ENCODE measurements at regions not wholly inside any gene's neighbourhood (a gene's known extent, or its start where the extent isn't known, plus 50 kb on each side); places are given as distances from the start of the nearest gene placed in this dataset.

DNA sequence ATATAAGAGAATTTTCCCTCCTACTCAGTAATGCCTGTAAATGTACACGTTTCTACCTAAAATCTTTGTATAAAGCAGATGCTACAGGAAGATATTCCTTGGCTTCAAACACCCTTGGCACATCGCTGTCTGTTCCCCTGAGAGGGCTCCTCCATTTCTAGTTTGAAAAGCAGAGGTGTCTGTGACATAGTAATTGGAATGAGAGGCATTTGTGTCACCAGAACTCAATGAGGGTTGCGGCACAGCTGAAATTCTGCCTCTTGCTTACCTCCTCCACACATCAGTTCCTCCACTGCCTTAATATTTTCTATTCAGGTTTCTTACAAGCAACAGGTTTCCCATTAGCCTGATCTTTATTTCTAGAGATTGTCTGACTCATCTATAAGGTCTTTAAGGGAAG is 359.9 kb upstream of the DCC start:
- H3K4me1 ChIP-seq: no peaks in the 10 kb centered on the region
- no peak overlapping the region for H3K4me3 ChIP-seq
- TF ChIP-seq Cebpa-rat (IDR thresholded peaks at IDR 0.05): no peak
- no peak overlapping the region for H3K4me2 ChIP-seq
- peaks cover 0 to 3% (median 0%) of the 10 kb centered on the region in 11 experiments; a peak in 1 of 22 replicates for H3K9me3 ChIP-seq (replicated peaks in 1 of 11)
- no peaks in the 10 kb centered on the region for H4K20me1 ChIP-seq
- H3K27ac ChIP-seq: no peak overlapping the region
- no peaks in the 10 kb centered on the region for H3K27me3 ChIP-seq
- no peak overlapping the region for H3K9ac ChIP-seq
- H3K36me3 ChIP-seq: no peaks in the 10 kb centered on the region

DNA sequence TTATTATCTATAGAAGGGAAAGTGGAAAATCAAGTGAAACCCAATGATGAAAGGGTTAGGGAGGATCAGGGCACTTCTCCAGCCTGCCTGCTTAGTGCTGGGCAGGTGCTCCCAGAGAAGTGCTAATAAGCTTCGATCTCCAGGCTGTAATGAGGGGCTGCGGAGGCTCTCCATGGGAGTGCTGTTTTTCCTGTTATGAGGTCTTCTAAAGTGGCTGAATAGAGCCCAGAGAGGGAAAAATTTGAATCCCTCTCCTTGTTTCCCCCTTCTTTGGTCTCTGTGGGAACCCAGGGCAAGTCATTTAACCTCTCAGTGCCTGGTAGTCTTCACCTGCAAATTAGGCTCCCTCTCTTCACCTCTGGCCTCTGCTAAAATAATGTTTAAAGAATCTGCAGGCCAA is 351.7 kb upstream of the DCC start:
- Histone ChIP-seq H4K20me1 (no peaks in the 10 kb centered on the region), H3K36me3 (no peaks in the 10 kb centered on the region), H3K27me3 (no peaks in the 10 kb centered on the region), H3K4me3 (no peak overlapping the region), H3K4me2 (no peak overlapping the region), H3K4me1 (no peaks in the 10 kb centered on the region), H3K9me3 (replicated peaks in 1 of 11) (no peaks in the 10 kb centered on the region), H3K9ac (no peak overlapping the region), H3K27ac (no peak overlapping the region)
- TF ChIP-seq Cebpa-rat (IDR thresholded peaks at IDR 0.05): no peak

GRCh38 chr18:51997129-51997528 is 342.9 kb upstream of the DCC start:
- Histone ChIP-seq H3K9ac (no peak overlapping the region), H4K20me1 (no peaks in the 10 kb centered on the region), H3K9me3 (replicated peaks in 1 of 11) (no peaks in the 10 kb centered on the region), H3K27ac (no peak overlapping the region), H3K4me1 (no peaks in the 10 kb centered on the region), H3K4me2 (no peak overlapping the region), H3K27me3 (no peaks in the 10 kb centered on the region), H3K36me3 (no peaks in the 10 kb centered on the region), H3K4me3 (no peak overlapping the region)
- TF ChIP-seq Cebpa-rat (IDR thresholded peaks at IDR 0.05): no peak

DNA sequence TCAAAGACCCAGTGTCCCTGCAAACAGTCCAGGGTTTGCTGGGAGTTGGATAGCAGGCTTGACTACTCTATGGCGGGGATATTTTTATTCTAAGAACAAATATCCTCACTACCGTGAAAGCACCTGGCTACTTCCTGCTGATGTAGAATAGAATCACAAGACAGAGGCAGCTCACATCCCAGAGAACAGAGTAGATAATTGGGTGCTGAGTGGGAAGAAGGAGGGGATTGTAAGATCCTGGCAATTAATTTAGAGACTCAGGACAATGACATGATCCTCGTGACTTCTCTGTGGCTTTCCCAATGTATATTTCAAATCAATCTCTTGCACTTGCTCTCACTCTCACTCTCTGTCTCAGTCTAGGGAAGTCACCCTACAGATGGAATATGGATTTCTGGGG is 341.9 kb upstream of the DCC start:
- no peak overlapping the region for H3K4me2 ChIP-seq
- no peak overlapping the region for H3K4me3 ChIP-seq

GRCh38 chr18:51998711-51999110 is 341.3 kb upstream of the DCC start:
- Histone ChIP-seq H3K36me3 (no peaks in the 10 kb centered on the region), H3K27ac (no peak overlapping the region)

More for the DNA sequence above, 341.9 kb upstream of the DCC start:
- no peaks in the 10 kb centered on the region for H3K4me1 ChIP-seq
- no peak overlapping the region for H3K9ac ChIP-seq
- no peaks in the 10 kb centered on the region for H3K36me3 ChIP-seq
- no peak overlapping the region for H3K27ac ChIP-seq
- TF ChIP-seq Cebpa-rat (IDR thresholded peaks at IDR 0.05): no peak
- H3K27me3 ChIP-seq: no peaks in the 10 kb centered on the region
- no peaks in the 10 kb centered on the region for H4K20me1 ChIP-seq
- H3K9me3 ChIP-seq (replicated peaks in 1 of 11): no peaks in the 10 kb centered on the region

DNA sequence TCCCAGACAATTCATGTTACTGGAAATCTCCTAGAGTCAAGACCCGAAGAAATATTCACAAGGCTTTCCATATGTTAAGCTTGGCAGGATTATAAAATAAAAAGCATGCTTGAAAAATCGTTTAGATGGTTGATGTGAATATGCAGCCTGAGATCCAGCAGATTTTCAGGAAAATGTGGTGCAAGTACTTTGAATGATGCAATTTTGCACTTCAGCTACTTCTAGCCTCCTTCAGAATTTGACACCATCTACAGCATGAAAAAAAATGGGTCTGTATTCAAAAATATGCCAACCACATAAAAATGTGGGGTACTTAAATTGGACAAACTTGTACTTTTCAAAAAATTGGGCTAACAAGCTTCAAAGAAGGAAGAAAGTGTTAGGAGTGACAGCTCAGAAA is 340.6 kb upstream of the DCC start:
- TF ChIP-seq Cebpa-rat (IDR thresholded peaks at IDR 0.05): no peak
- Histone ChIP-seq H3K4me1 (no peaks in the 10 kb centered on the region), H3K4me2 (no peak overlapping the region), H3K36me3 (no peaks in the 10 kb centered on the region), H4K20me1 (no peaks in the 10 kb centered on the region), H3K27me3 (no peaks in the 10 kb centered on the region), H3K4me3 (no peak overlapping the region), H3K9ac (no peak overlapping the region), H3K27ac (no peak overlapping the region), H3K9me3 (replicated peaks in 1 of 11) (no peaks in the 10 kb centered on the region)

More at GRCh38 chr18:51998711-51999110, 341.3 kb upstream of the DCC start:
- no peak for TF ChIP-seq Cebpa-rat (IDR thresholded peaks at IDR 0.05)
- H3K4me1 ChIP-seq: no peaks in the 10 kb centered on the region
- H3K4me3 ChIP-seq: no peak overlapping the region
- H3K9ac ChIP-seq: no peak overlapping the region
- H3K27me3 ChIP-seq: no peaks in the 10 kb centered on the region
- H3K4me2 ChIP-seq: no peak overlapping the region
- H3K9me3 ChIP-seq (replicated peaks in 1 of 11): no peaks in the 10 kb centered on the region
- no peaks in the 10 kb centered on the region for H4K20me1 ChIP-seq

- no peaks in the 10 kb centered on the region for H3K27me3 ChIP-seq
- no peak overlapping the region for H3K4me3 ChIP-seq
- no peak overlapping the region for H3K4me2 ChIP-seq
- no peaks in the 10 kb centered on the region for H3K9me3 ChIP-seq (replicated peaks in 1 of 11)
- no peaks in the 10 kb centered on the region for H3K4me1 ChIP-seq
- H3K36me3 ChIP-seq: no peaks in the 10 kb centered on the region
- no peaks in the 10 kb centered on the region for H4K20me1 ChIP-seq
- no peak for TF ChIP-seq Cebpa-rat (IDR thresholded peaks at IDR 0.05)
- H3K27ac ChIP-seq: no peak overlapping the region
- H3K9ac ChIP-seq: no peak overlapping the region
Measured at GRCh38 chr18:52000435-52000834, 339.6 kb upstream of the DCC start.

GRCh38 chr18:52001106-52001505 is 338.9 kb upstream of the DCC start:
- Histone ChIP-seq H3K27ac (no peak overlapping the region), H3K9ac (no peak overlapping the region), H3K9me3 (replicated peaks in 1 of 11) (no peaks in the 10 kb centered on the region), H4K20me1 (no peaks in the 10 kb centered on the region), H3K4me3 (no peak overlapping the region), H3K27me3 (no peaks in the 10 kb centered on the region), H3K4me1 (no peaks in the 10 kb centered on the region), H3K36me3 (no peaks in the 10 kb centered on the region), H3K4me2 (no peak overlapping the region)
- TF ChIP-seq Cebpa-rat (IDR thresholded peaks at IDR 0.05): no peak

DNA sequence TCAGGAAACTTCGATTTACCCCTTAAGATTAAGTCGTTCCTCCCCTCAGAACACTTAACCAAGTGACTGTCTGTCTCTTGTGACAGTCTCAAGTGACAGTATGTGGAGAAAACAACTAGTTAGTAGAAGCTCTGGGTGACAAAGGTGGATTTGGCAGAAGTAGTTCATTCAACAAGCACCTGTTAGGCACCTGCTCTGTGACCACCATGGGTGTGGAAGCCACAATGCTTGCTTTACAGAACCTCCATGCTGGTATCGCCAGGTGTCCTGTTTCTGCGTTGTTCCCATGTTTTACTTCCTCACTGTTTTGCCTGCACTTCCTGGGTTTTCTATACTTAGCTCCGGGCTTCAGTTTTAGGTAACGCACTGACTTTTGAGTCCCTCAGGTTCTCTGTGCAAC is 337.4 kb upstream of the DCC start:
- H3K4me1 ChIP-seq: no peaks in the 10 kb centered on the region
- H3K9me3 ChIP-seq (replicated peaks in 1 of 11): no peaks in the 10 kb centered on the region
- no peak overlapping the region for H3K27ac ChIP-seq
- no peak overlapping the region for H3K4me3 ChIP-seq
- no peaks in the 10 kb centered on the region for H3K36me3 ChIP-seq
- H3K4me2 ChIP-seq: no peak overlapping the region
- TF ChIP-seq Cebpa-rat (IDR thresholded peaks at IDR 0.05): no peak
- H3K9ac ChIP-seq: no peak overlapping the region
- H3K27me3 ChIP-seq: no peaks in the 10 kb centered on the region
- H4K20me1 ChIP-seq: no peaks in the 10 kb centered on the region

DNA sequence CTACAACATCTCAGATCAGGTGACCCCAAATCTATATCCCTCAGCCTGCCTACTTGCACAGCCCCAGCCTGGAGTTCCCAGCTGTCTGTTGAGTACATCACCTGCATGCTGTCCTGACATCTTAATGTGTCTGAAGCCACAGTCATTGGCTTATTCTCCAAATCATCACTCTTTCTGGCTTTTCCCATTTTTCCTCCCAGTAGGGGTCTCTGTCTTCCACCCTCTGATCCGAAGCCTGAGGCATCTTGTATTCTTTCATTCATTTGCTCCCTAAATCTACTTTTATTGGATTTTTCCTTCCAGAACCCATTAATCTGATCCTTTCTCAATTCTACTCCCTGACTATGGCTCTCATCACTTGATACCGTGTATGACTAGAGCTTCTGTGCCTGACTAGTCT is 332.9 kb upstream of the DCC start:
- Histone ChIP-seq H3K4me1 (peaks cover 0 to 15% (median 6%) of the 10 kb centered on the region in 10 experiments; a peak in 8 of 20 replicates), H3K9me3 (replicated peaks in 1 of 11) (no peaks in the 10 kb centered on the region), H4K20me1 (no peaks in the 10 kb centered on the region), H3K4me3 (no peak overlapping the region), H3K27ac (no peak overlapping the region), H3K4me2 (no peak overlapping the region), H3K36me3 (no peaks in the 10 kb centered on the region), H3K27me3 (no peaks in the 10 kb centered on the region), H3K9ac (no peak overlapping the region)
- no peak for TF ChIP-seq Cebpa-rat (IDR thresholded peaks at IDR 0.05)
